ENCODE measurements at regions not wholly inside any gene's neighbourhood (a gene's known extent, or its start where the extent isn't known, plus 50 kb on each side); places are given as distances from the start of the nearest gene placed in this dataset.

DNA sequence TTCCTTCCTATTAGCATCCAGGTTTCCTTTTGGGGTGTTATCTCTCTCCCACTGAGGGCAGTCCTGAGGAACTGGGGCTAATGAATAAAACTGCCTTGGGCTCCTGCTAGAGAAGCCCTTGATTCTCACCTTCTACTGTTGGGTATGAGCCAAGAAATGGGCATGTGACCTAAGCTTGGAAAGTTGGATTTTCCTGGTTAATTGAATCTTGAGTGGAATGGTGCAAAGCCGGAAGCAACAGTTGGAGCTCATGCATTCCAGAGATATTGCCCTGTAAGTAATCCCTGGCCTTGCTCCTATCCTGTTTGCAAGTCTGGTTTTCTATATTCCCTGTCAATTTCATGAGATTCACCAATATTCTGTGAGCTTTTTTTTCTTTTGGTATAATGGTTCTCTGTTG, 158.5 kb upstream of the ELL2 start:
- TF ChIP-seq, protein P1, sequence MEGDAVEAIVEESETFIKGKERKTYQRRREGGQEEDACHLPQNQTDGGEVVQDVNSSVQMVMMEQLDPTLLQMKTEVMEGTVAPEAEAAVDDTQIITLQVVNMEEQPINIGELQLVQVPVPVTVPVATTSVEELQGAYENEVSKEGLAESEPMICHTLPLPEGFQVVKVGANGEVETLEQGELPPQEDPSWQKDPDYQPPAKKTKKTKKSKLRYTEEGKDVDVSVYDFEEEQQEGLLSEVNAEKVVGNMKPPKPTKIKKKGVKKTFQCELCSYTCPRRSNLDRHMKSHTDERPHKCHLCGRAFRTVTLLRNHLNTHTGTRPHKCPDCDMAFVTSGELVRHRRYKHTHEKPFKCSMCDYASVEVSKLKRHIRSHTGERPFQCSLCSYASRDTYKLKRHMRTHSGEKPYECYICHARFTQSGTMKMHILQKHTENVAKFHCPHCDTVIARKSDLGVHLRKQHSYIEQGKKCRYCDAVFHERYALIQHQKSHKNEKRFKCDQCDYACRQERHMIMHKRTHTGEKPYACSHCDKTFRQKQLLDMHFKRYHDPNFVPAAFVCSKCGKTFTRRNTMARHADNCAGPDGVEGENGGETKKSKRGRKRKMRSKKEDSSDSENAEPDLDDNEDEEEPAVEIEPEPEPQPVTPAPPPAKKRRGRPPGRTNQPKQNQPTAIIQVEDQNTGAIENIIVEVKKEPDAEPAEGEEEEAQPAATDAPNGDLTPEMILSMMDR (IDR thresholded peaks at IDR 0.05) = no peak
- no peak for TF ChIP-seq SIN3A (IDR thresholded peaks at IDR 0.05; ENCODE audit: borderline replicate concordance, insufficient read depth, low read depth, low read length)
- no peak for TF ChIP-seq TCF7L2 (IDR thresholded peaks at IDR 0.05; ENCODE audit: low read depth, low read length)
